Esophagus muscularis mucosa (tissue), 4 donors: ENCODE measurements at regions not wholly inside any gene's neighbourhood (a gene's known extent, or its start where the extent isn't known, plus 50 kb on each side); places are given as distances from the start of the nearest gene placed in this dataset.
A peak's percentile ranks its signal among the peaks of the same experiment; 100 is the strongest.

Experiments
- DNase-seq: peaks from one replicate; pipeline ENCODE4 v3.0.0-alpha.2; 2017; ENCODE audit errors: extremely low spot score
- H3K27ac ChIP-seq, 4 donors: fragments of 200-600 bp; sonication (generic); replicated peaks in 1 of 4; 1 replicate in 3 of 4; 2 replicates in 1 of 4; pipeline ENCODE4 v1.5.1; 2016 to 2019; ENCODE audit warnings: mild to moderate bottlenecking in 1 of 4
- H3K27me3 ChIP-seq, 4 donors: fragments of 200-600 bp; sonication (generic); one replicate each; pipeline versions ENCODE4 v1.5.1 to v1.6.0; 2016 to 2019
- H3K36me3 ChIP-seq, 4 donors: fragments of 200-600 bp; sonication (generic); one replicate each; pipeline ENCODE4 v1.5.1; 2016 to 2019
- H3K4me1 ChIP-seq, 4 donors: fragments of 200-600 bp; sonication (generic); one replicate each; pipeline ENCODE4 v1.5.1; 2016 to 2019
- H3K4me3 ChIP-seq, 4 donors: fragments of 200-600 bp; sonication (generic); 1 replicate in 2 of 4; 2 replicates in 2 of 4; pipeline ENCODE4 v1.5.1; 2016 to 2019; ENCODE audit warnings: mild to moderate bottlenecking in 4 of 4, moderate library complexity in 1 of 4
- H3K9me3 ChIP-seq, 4 donors: fragments of 200-600 bp; sonication (generic); 1 replicate in 3 of 4; 2 replicates in 1 of 4; pipeline ENCODE4 v1.5.1; 2016 to 2019
- CTCF ChIP-seq, 3 experiments: fragments of 200-600 bp in 2 of 3; fragments of 450-650 bp in 1 of 3; sonication (generic) in 2 of 3; IDR thresholded peaks; one replicate each; pipeline ENCODE4 v1.5.1; 2017 to 2019; ENCODE audit warnings: antibody characterized with exemption in 3 of 3, mild to moderate bottlenecking in 2 of 3, moderate library complexity in 1 of 3
- EP300 ChIP-seq: sonication (generic); formaldehyde crosslinking; IDR thresholded peaks from one replicate; pipeline ENCODE4 v1.6.1; 2017; ENCODE audit warnings: antibody characterized with exemption
- POLR2A ChIP-seq: fragments of 450-650 bp; IDR thresholded peaks from one replicate; pipeline ENCODE4 v1.6.1; 2017; ENCODE audit warnings: antibody characterized with exemption, moderate library complexity, mild to moderate bottlenecking, low read depth
- POLR2AphosphoS5 ChIP-seq, 2 donors: sonication (generic); formaldehyde crosslinking; IDR thresholded peaks; one replicate each; pipeline ENCODE4 v1.6.1; 2017; ENCODE audit warnings: antibody characterized with exemption in 2 of 2
- WGBS: methylation state at CpG from one replicate; pipeline ENCODE4 v1.1.5; 2018; 5-methylcytosine and 5-hydroxymethylcytosine counted together
- intact Hi-C: fragments of 100-400 bp; cut with DNase I; formaldehyde crosslinking; loops from one replicate; pipeline ENCODE4 v1.15.1; 2023

DNA sequence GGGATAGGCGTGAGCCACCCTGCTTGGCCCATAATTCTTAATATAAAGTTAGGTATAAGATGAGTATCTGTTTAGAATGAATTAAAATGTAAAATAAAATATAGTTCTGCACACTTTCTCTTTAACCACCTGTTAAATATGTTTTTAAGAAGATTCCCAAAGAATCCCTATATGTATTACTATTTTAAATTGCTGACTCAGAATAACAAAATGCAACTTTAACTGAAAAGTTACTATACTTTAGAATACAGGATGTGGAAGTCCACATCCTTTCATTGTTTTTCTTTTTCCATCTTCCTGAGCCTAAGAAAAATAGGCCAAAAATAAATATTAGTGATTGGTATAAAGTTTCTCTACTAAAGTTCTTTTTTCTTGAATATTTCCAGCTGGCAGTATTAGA is 325.6 kb upstream of the EYS start:
- Histone ChIP-seq H3K27ac (no peak overlapping the region), H3K27me3 (no peaks in the 10 kb centered on the region), H3K36me3 (no peaks in the 10 kb centered on the region), H3K9me3 (no peaks in the 10 kb centered on the region), H3K4me3 (no peak overlapping the region), H3K4me1 (no peaks in the 10 kb centered on the region)
- WGBS: 85% methylated on average over 1 of the region's 1 CpG
- intact Hi-C loops: no loop called here
- no peak for DNase-seq
- TF ChIP-seq EP300: no peak
- no peak for TF ChIP-seq POLR2A

GRCh38 chr6:66029391-66029790 is 322.4 kb upstream of the EYS start:
- H3K4me3 ChIP-seq: no peak overlapping the region
- H3K27me3 ChIP-seq: no peaks in the 10 kb centered on the region
- DNase-seq: no peak
- intact Hi-C loops: no loop called here
- no peak overlapping the region for H3K27ac ChIP-seq
- H3K9me3 ChIP-seq: no peaks in the 10 kb centered on the region
- H3K4me1 ChIP-seq: no peaks in the 10 kb centered on the region
- no peaks in the 10 kb centered on the region for H3K36me3 ChIP-seq
- no peak for TF ChIP-seq POLR2A
- TF ChIP-seq CTCF (IDR thresholded peaks at IDR 0.05): no peak
- no peak for TF ChIP-seq EP300
- TF ChIP-seq POLR2AphosphoS5 (IDR thresholded peaks at IDR 0.05): no peak

GRCh38 chr6:65999288-65999791 is 292.3 kb upstream of the EYS start:
- no peaks in the 10 kb centered on the region for H3K4me1 ChIP-seq
- no peak overlapping the region for H3K4me3 ChIP-seq
- no peak for TF ChIP-seq EP300
- TF ChIP-seq POLR2AphosphoS5 (IDR thresholded peaks at IDR 0.05): no peak
- TF ChIP-seq CTCF (IDR thresholded peaks at IDR 0.05): no peak
- no peak for TF ChIP-seq POLR2A
- H3K9me3 ChIP-seq: no peaks in the 10 kb centered on the region
- no peak overlapping the region for H3K27ac ChIP-seq
- intact Hi-C loops: no loop called here
- 91% methylated on average over 30 of the region's 30 CpGs for WGBS
- no peaks in the 10 kb centered on the region for H3K36me3 ChIP-seq
- no peaks in the 10 kb centered on the region for H3K27me3 ChIP-seq
- DNase-seq: peak; percentile 85

DNA sequence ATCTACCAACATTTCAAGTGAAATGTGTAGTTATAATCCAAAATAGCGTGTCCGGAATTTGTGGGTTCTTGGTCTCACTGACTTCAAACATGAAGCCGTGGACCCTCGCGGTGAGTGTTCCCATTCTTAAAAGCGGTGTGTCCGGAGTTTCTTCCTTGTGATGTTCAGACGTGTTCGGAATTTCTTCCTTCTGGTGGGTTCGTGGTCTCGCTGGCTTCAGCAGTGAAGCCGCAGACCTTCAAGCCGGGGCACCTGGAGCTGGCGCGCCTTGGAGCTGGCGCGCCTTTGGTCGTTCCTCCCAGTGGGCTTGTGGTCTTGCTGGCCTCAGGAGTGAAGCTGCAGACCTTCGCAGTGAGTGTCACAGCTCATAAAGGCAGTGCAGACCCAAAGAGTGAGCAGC is 291.5 kb upstream of the EYS start:
- TF ChIP-seq EP300: no peak
- no peak for TF ChIP-seq POLR2A
- H3K4me1 ChIP-seq: no peaks in the 10 kb centered on the region
- no peaks in the 10 kb centered on the region for H3K36me3 ChIP-seq
- no peak overlapping the region for H3K4me3 ChIP-seq
- H3K27ac ChIP-seq: no peak overlapping the region
- no peaks in the 10 kb centered on the region for H3K9me3 ChIP-seq
- H3K27me3 ChIP-seq: no peaks in the 10 kb centered on the region
- 97% methylated on average over 19 of the region's 19 CpGs for WGBS
- DNase-seq: no peak
- intact Hi-C loops: no loop called here

GRCh38 chr6:65997539-65997938 is 290.5 kb upstream of the EYS start:
- intact Hi-C loops: no loop called here
- H3K4me1 ChIP-seq: no peaks in the 10 kb centered on the region
- no peaks in the 10 kb centered on the region for H3K36me3 ChIP-seq
- no peaks in the 10 kb centered on the region for H3K9me3 ChIP-seq
- no peaks in the 10 kb centered on the region for H3K27me3 ChIP-seq
- DNase-seq: no peak
- no peak overlapping the region for H3K4me3 ChIP-seq
- WGBS: 77% methylated on average over 1 of the region's 1 CpG
- no peak overlapping the region for H3K27ac ChIP-seq
- TF ChIP-seq POLR2AphosphoS5 (IDR thresholded peaks at IDR 0.05) (no peak), CTCF (IDR thresholded peaks at IDR 0.05) (no peak), EP300 (no peak), POLR2A (no peak)

DNA sequence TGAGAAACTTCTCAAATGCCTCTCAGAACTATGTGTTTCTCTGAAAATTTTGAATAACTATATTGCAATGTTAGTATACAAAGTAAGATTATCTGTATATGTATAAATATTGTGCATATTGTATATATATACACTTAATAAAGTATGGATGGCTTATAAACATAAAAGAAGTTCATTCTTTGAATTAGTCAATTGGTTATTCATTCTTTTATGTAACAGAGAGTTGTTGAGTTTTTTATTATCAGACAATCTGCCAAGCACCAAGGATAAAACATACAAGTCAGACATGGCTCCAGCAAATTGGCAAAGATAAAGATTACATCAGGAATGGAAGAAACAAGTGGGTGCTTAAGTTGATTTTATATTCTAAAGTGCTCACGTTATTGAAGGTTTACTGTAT is 289.1 kb upstream of the EYS start:
- no peak overlapping the region for H3K4me3 ChIP-seq
- H3K9me3 ChIP-seq: no peaks in the 10 kb centered on the region
- DNase-seq: no peak
- H3K4me1 ChIP-seq: no peaks in the 10 kb centered on the region
- H3K27ac ChIP-seq: no peak overlapping the region
- intact Hi-C loops: no loop called here
- WGBS: 77% methylated on average over 1 of the region's 1 CpG
- no peaks in the 10 kb centered on the region for H3K27me3 ChIP-seq
- no peaks in the 10 kb centered on the region for H3K36me3 ChIP-seq
- TF ChIP-seq POLR2AphosphoS5 (IDR thresholded peaks at IDR 0.05) (no peak), EP300 (no peak), POLR2A (no peak), CTCF (IDR thresholded peaks at IDR 0.05) (no peak)
